Esophagus squamous epithelium (tissue), 4 donors: ENCODE measurements at regions not wholly inside any gene's neighbourhood (a gene's known extent, or its start where the extent isn't known, plus 50 kb on each side); places are given as distances from the start of the nearest gene placed in this dataset.

Experiments
- CTCF ChIP-seq, 6 experiments: fragments of 450-650 bp in 4 of 6; fragments of 200-600 bp in 2 of 6; sonication (generic) in 2 of 6; IDR thresholded peaks; one replicate each; pipeline ENCODE4 v1.5.1; 2016 to 2019; ENCODE audit warnings: antibody characterized with exemption in 6 of 6, mild to moderate bottlenecking in 4 of 6, moderate library complexity in 4 of 6
- POLR2A ChIP-seq, 4 donors: fragments of 450-650 bp; IDR thresholded peaks; one replicate each; pipeline ENCODE4 v1.6.1; 2017; ENCODE audit warnings: antibody characterized with exemption in 4 of 4, mild to moderate bottlenecking in 4 of 4, moderate library complexity in 3 of 4

GRCh38 chr4:43754566-43754965 lies 694.0 kb downstream of the KCTD8 start:
- TF ChIP-seq CTCF (IDR thresholded peaks at IDR 0.05): no peak
- TF ChIP-seq POLR2A (IDR thresholded peaks at IDR 0.05): no peak
